Sigmoid colon (tissue), 6 donors: ENCODE measurements at regions not wholly inside any gene's neighbourhood (a gene's known extent, or its start where the extent isn't known, plus 50 kb on each side); places are given as distances from the start of the nearest gene placed in this dataset.

Experiments used
- DNase-seq: peaks from one replicate; pipeline ENCODE4 v3.0.0-alpha.2; 2019
- H3K27ac ChIP-seq, 4 donors: fragments of 200-600 bp; sonication (generic); one replicate each; pipeline ENCODE4 v1.5.1; 2016 to 2019; ENCODE audit warnings: mild to moderate bottlenecking in 1 of 4
- H3K27me3 ChIP-seq, 3 donors: fragments of 200-600 bp; sonication (generic); one replicate each; pipeline ENCODE4 v1.5.1; 2019; ENCODE audit warnings: mild to moderate bottlenecking in 1 of 3
- H3K36me3 ChIP-seq, 4 donors: fragments of 200-600 bp; sonication (generic); one replicate each; pipeline ENCODE4 v1.5.1; 2016 to 2019
- H3K4me1 ChIP-seq, 4 donors: fragments of 200-600 bp; sonication (generic); one replicate each; pipeline ENCODE4 v1.5.1; 2017 to 2019
- H3K4me3 ChIP-seq, 4 donors: fragments of 200-600 bp; sonication (generic); one replicate each; pipeline ENCODE4 v1.5.1; 2017 to 2019; ENCODE audit warnings: mild to moderate bottlenecking in 2 of 4, moderate library complexity in 1 of 4
- H3K9me3 ChIP-seq, 4 donors: fragments of 200-600 bp in 3 of 4; sonication (generic) in 3 of 4; one replicate each; pipeline versions ENCODE4 v1.5.1 to v1.6.1; 2013 to 2019
- EP300 ChIP-seq, 4 donors: sonication (generic); formaldehyde crosslinking; IDR thresholded peaks; one replicate each; pipeline ENCODE4 v1.6.1; 2017; ENCODE audit warnings: antibody characterized with exemption in 4 of 4
- POLR2A ChIP-seq, 2 donors: fragments of 450-650 bp; IDR thresholded peaks; one replicate each; pipeline ENCODE4 v1.6.1; 2016; ENCODE audit warnings: antibody characterized with exemption in 2 of 2, mild to moderate bottlenecking in 2 of 2, moderate library complexity in 2 of 2
- POLR2AphosphoS5 ChIP-seq, 4 donors: sonication (generic); formaldehyde crosslinking; IDR thresholded peaks; one replicate each; pipeline ENCODE4 v1.6.1; 2017; ENCODE audit warnings: antibody characterized with exemption in 4 of 4
- WGBS, 2 donors: extraction: QIAGEN DNeasy Blood & Tissue Kit; methylation state at CpG; one replicate each; pipeline ENCODE4 v1.1.7; 2013; 5-methylcytosine and 5-hydroxymethylcytosine counted together
- intact Hi-C: fragments of 100-400 bp; cut with DNase I; formaldehyde crosslinking; loops from one replicate; pipeline ENCODE4 v1.15.1; 2023
- TF ChIP-seq, protein P1 (sequence below), 4 experiments: fragments of 450-650 bp in 3 of 4; fragments of 200-600 bp in 1 of 4; IDR thresholded peaks; one replicate each; pipeline ENCODE4 v1.5.1; 2016 to 2019; ENCODE audit warnings: antibody characterized with exemption in 4 of 4, mild to moderate bottlenecking in 3 of 4, moderate library complexity in 2 of 4
- donor health status: healthy with polysubstance abuse.
- donor health status: healthy.

- TF ChIP-seq POLR2A (IDR thresholded peaks at IDR 0.05) (no peak), EP300 (IDR thresholded peaks at IDR 0.05) (no peak), POLR2AphosphoS5 (IDR thresholded peaks at IDR 0.05) (no peak)
- TF ChIP-seq, protein P1, sequence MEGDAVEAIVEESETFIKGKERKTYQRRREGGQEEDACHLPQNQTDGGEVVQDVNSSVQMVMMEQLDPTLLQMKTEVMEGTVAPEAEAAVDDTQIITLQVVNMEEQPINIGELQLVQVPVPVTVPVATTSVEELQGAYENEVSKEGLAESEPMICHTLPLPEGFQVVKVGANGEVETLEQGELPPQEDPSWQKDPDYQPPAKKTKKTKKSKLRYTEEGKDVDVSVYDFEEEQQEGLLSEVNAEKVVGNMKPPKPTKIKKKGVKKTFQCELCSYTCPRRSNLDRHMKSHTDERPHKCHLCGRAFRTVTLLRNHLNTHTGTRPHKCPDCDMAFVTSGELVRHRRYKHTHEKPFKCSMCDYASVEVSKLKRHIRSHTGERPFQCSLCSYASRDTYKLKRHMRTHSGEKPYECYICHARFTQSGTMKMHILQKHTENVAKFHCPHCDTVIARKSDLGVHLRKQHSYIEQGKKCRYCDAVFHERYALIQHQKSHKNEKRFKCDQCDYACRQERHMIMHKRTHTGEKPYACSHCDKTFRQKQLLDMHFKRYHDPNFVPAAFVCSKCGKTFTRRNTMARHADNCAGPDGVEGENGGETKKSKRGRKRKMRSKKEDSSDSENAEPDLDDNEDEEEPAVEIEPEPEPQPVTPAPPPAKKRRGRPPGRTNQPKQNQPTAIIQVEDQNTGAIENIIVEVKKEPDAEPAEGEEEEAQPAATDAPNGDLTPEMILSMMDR (IDR thresholded peaks at IDR 0.05): no peak
Measured at GRCh38 chr7:47087866-47088265, 494.0 kb downstream of the TNS3 start.

DNA sequence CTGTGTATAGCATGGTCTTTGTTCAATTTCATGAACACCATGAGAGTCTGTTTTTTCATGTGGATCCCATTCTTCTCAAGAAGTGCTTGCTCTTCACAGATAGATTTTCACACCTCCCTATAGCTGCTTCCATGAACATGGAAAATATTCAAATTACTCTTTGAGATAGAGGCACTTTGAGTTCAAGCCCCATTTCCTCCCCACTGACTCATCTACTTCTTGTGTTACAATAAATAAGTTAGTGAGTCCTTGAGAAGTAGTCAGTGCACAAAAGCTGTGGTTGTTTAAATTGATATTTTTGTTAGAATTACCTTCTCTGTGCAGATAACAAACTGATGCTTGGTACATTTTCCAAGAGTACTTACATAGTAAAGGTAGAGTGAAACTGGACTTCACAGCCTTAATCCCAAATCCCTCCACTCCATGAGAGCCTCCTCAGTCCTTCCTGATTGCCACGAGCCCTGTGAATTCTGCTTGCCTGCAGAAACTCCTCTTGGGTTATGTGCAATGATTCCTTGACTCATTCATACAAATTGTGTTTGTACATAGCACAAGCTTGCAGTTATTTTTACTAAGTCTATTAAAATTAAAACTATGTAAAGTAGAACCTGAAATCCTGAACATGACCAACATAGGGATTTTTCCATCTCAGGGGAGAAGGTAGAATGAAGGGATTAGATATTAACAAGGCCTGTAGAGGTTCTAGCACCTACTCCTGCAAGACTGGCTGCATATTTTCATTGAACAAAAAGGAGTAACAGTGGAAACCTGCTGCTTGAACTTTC is 496.2 kb downstream of the TNS3 start:
- peaks cover 0 to 10% (median 8%) of the 10 kb centered on the region in 4 donors for H3K4me1 ChIP-seq
- no peak for TF ChIP-seq EP300 (IDR thresholded peaks at IDR 0.05)
- no peak for TF ChIP-seq POLR2AphosphoS5 (IDR thresholded peaks at IDR 0.05)
- TF ChIP-seq, protein P1 (IDR thresholded peaks at IDR 0.05): no peak
- no peak for TF ChIP-seq POLR2A (IDR thresholded peaks at IDR 0.05)
- H3K36me3 ChIP-seq: no peaks in the 10 kb centered on the region
- intact Hi-C loops: loop anchor here (10.0 kb wide), 1 partner anchor 169 kb away; no protein-coding TSS in a partner anchor
- no peak overlapping the region for H3K4me3 ChIP-seq
- no peaks in the 10 kb centered on the region for H3K9me3 ChIP-seq
- DNase-seq: no peak
- H3K27ac ChIP-seq: no peak overlapping the region
- no peaks in the 10 kb centered on the region for H3K27me3 ChIP-seq
- 89 to 90% methylated on average over 1 of the region's 1 CpG for WGBS, 2 donors

More at GRCh38 chr7:47087866-47088265, 494.0 kb downstream of the TNS3 start:
- H3K27me3 ChIP-seq: no peaks in the 10 kb centered on the region
- 52 to 71% methylated on average over 2 of the region's 2 CpGs for WGBS, 2 donors
- H3K4me1 ChIP-seq: peaks cover 0 to 10% (median 8%) of the 10 kb centered on the region in 4 donors
- H3K4me3 ChIP-seq: no peak overlapping the region
- no peaks in the 10 kb centered on the region for H3K36me3 ChIP-seq
- intact Hi-C loops: loop anchor here (10.0 kb wide), 1 partner anchor 167 kb away; no protein-coding TSS in a partner anchor
- DNase-seq: no peak
- H3K9me3 ChIP-seq: no peaks in the 10 kb centered on the region
- H3K27ac ChIP-seq: no peak overlapping the region

DNA sequence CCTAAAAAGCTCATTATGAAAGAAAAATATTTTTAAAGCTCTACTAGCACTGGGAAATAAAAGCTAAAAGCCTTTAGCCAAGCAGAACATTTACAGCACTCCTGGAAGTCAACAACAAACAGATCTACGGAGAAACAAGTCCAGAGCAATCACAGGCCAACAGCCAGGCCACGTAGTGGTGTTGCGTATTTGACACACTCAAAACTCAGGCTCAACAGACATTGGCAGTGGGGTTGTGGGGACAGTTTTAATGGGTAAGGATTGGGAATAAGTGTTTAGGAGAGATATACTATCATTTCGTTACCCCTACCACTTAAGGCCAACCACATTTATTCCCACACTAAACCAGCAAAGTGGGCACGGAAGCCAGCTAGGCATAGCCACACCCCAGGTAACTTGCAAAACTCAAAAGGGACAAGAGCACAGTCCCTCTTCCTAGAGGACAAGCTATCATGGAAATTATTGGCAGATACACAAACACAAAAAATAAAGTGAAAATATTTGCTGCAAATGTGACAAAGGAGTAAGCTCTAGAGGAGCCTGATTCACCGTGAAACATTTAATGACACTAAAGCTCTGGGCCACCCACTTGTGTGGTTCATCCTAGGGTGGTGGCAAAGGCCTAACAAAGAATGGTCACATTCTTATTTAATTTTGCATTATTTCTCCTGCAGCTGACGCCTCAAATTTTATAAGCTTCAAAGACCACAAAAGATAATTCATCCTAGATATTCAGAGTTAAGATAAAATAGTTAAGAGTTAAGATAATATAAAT is 498.2 kb downstream of the TNS3 start:
- intact Hi-C loops: loop anchor here (10.0 kb wide), 1 partner anchor 171 kb away; no protein-coding TSS in a partner anchor
- no peak overlapping the region for H3K4me3 ChIP-seq
- H3K9me3 ChIP-seq: no peaks in the 10 kb centered on the region
- 85 to 92% methylated on average over 7 of the region's 7 CpGs for whole genome bisulfite sequencing, 2 donors
- no peaks in the 10 kb centered on the region for H3K36me3 ChIP-seq
- H3K27ac ChIP-seq: no peak overlapping the region
- no peak for DNase-seq
- H3K27me3 ChIP-seq: no peaks in the 10 kb centered on the region
- H3K4me1 ChIP-seq: peaks cover 0 to 7% (median 5%) of the 10 kb centered on the region in 4 donors
- TF ChIP-seq EP300 (IDR thresholded peaks at IDR 0.05) (no peak), POLR2A (IDR thresholded peaks at IDR 0.05) (no peak), POLR2AphosphoS5 (IDR thresholded peaks at IDR 0.05) (no peak)
- TF ChIP-seq, protein P1 (IDR thresholded peaks at IDR 0.05): no peak

DNA sequence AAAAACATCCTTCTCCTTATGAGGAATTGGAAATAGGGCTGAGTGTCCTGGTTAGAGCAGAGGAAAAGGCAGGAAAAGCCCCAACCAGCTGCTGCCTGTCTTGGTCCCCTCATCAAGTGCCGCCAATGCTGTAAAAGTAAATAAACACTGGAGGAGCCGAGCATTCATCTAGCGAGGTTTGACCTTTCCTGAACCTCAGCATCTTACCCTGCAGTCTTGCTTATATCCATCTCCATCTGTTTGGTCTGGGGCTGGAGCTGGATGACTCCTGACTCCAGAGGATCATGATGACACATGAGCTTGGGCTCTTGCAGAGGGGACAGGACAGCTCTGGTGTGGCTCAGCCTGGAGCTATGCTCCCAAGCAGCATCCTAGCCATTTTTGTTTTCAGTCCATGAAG is 501.1 kb downstream of the TNS3 start:
- no peaks in the 10 kb centered on the region for H3K9me3 ChIP-seq
- intact Hi-C loops: loop anchor here (10.0 kb wide), 1 partner anchor 174 kb away; no protein-coding TSS in a partner anchor
- H3K27ac ChIP-seq: no peak overlapping the region
- 32 to 63% methylated on average over 3 of the region's 3 CpGs for WGBS, 2 donors
- H3K36me3 ChIP-seq: no peaks in the 10 kb centered on the region
- H3K4me3 ChIP-seq: no peak overlapping the region
- no peak for TF ChIP-seq POLR2A (IDR thresholded peaks at IDR 0.05)
- TF ChIP-seq EP300 (IDR thresholded peaks at IDR 0.05): no peak
- no peak for TF ChIP-seq POLR2AphosphoS5 (IDR thresholded peaks at IDR 0.05)
- TF ChIP-seq, protein P1 (IDR thresholded peaks at IDR 0.05): no peak
- DNase-seq: no peak
- H3K4me1 ChIP-seq: peaks cover 0 to 1% (median under 1%) of the 10 kb centered on the region in 4 donors
- H3K27me3 ChIP-seq: no peaks in the 10 kb centered on the region
